ENCODE measurements at regions not wholly inside any gene's neighbourhood (a gene's known extent, or its start where the extent isn't known, plus 50 kb on each side); places are given as distances from the start of the nearest gene placed in this dataset.

- TF ChIP-seq CTCF (conservative IDR thresholded peaks at IDR 0.05) (no peak), EZH2 (IDR thresholded peaks at IDR 0.05; ENCODE audit: low read depth) (no peak)
Measured at GRCh38 chr7:131919920-131920709, 363.7 kb upstream of the PODXL start.
